GM23338 (cell line): ENCODE measurements at regions not wholly inside any gene's neighbourhood (a gene's known extent, or its start where the extent isn't known, plus 50 kb on each side); places are given as distances from the start of the nearest gene placed in this dataset.

ENCODE experiments used
- ATAC-seq: fragments of 200-7000 bp; cut with Tn5 transposase; 3 replicates; pipeline ENCODE4 v1.9.1; 2020
- DNase-seq: peaks from one replicate; pipeline ENCODE4 v3.0.0-alpha.2; 2015; ENCODE audit warnings: low spot score
- H2AFZ ChIP-seq: fragments of 200-600 bp; sonication (generic); 2 replicates; pipeline ENCODE4 v1.8.0; 2016; ENCODE audit warnings: antibody characterized with exemption, mild to moderate bottlenecking, moderate library complexity
- H3F3A ChIP-seq: fragments of 200-600 bp; sonication (generic); replicated peaks from 2 replicates; pipeline ENCODE4 v1.8.0; 2017; ENCODE audit warnings: antibody characterized with exemption, mixed run types, low read depth
- H3K27ac ChIP-seq: fragments of 200-600 bp; sonication (generic); 2 replicates; pipeline ENCODE4 v1.6.1; 2016; ENCODE audit warnings: low read depth
- H3K27me3 ChIP-seq: fragments of 200-600 bp; sonication (generic); 2 replicates; pipeline ENCODE4 v1.8.0; 2016; ENCODE audit warnings: mild to moderate bottlenecking, mixed run types, moderate library complexity; ENCODE audit not compliant: insufficient read depth
- H3K36me3 ChIP-seq: fragments of 200-600 bp; sonication (generic); 2 replicates; pipeline ENCODE4 v1.8.0; 2016; ENCODE audit warnings: mild to moderate bottlenecking; ENCODE audit not compliant: insufficient read depth
- H3K4me1 ChIP-seq: fragments of 200-600 bp; sonication (generic); 2 replicates; pipeline ENCODE4 v1.8.0; 2016; ENCODE audit warnings: mild to moderate bottlenecking, moderate library complexity; ENCODE audit not compliant: insufficient read depth
- H3K4me2 ChIP-seq: fragments of 200-600 bp; sonication (generic); 2 replicates; pipeline ENCODE4 v1.7.1; 2017; ENCODE audit warnings: mixed run types
- H3K4me3 ChIP-seq: fragments of 200-600 bp; sonication (generic); 2 replicates; pipeline ENCODE4 v1.6.1; 2016; ENCODE audit warnings: mixed run types
- H3K79me2 ChIP-seq: fragments of 200-600 bp; sonication (generic); replicated peaks from 2 replicates; pipeline ENCODE4 v1.8.0; 2017; ENCODE audit warnings: mild to moderate bottlenecking; ENCODE audit not compliant: insufficient read depth
- H3K9me2 ChIP-seq: fragments of 200-600 bp; sonication (generic); 2 replicates; pipeline ENCODE4 v1.8.0; 2017; ENCODE audit not compliant: insufficient read depth
- H4K20me1 ChIP-seq: fragments of 200-600 bp; sonication (generic); replicated peaks from 2 replicates; pipeline ENCODE4 v1.8.0; 2017; ENCODE audit warnings: mild to moderate bottlenecking; ENCODE audit not compliant: insufficient read depth
- H3K27ac Mint-ChIP-seq: 2 replicates; pipeline ENCODE4 v1.8.0; 2020; ENCODE audit warnings: inconsistent platforms, mild to moderate bottlenecking, moderate library complexity, mixed read lengths
- H3K27me3 Mint-ChIP-seq: 3 replicates; pipeline ENCODE4 v1.8.0; 2022; ENCODE audit warnings: low read depth, mild to moderate bottlenecking, moderate library complexity, mixed read lengths, inconsistent platforms; ENCODE audit not compliant: insufficient read depth, poor library complexity
- H3K36me3 Mint-ChIP-seq: 3 replicates; pipeline ENCODE4 v1.8.0; 2021; ENCODE audit warnings: low read depth, mild to moderate bottlenecking, inconsistent platforms, moderate library complexity, mixed read lengths
- H3K4me1 Mint-ChIP-seq: 3 replicates; pipeline ENCODE4 v1.8.0; 2020; ENCODE audit warnings: mild to moderate bottlenecking, inconsistent platforms, mixed read lengths
- H3K4me3 Mint-ChIP-seq: 3 replicates; pipeline ENCODE4 v1.8.0; 2021; ENCODE audit warnings: moderate library complexity, mild to moderate bottlenecking, inconsistent platforms, mixed read lengths
- H3K9me3 Mint-ChIP-seq: 3 replicates; pipeline ENCODE4 v1.8.0; 2020; ENCODE audit warnings: moderate library complexity, mild to moderate bottlenecking, inconsistent platforms, mixed read lengths
- CREB1 ChIP-seq: fragments of 250-450 bp; sonication (Bioruptor Pico); IDR thresholded peaks from 2 replicates; pipeline ENCODE4 v1.5.0; 2020; ENCODE audit warnings: low read depth, mild to moderate bottlenecking, moderate library complexity
- EZH2 ChIP-seq: fragments of 200-600 bp; sonication (generic); IDR thresholded peaks from one replicate; pipeline ENCODE4 v1.8.0; 2017; ENCODE audit warnings: antibody characterized with exemption, mild to moderate bottlenecking, low read depth; ENCODE audit not compliant: unreplicated experiment
- EZH2phosphoT487 ChIP-seq: fragments of 200-600 bp; sonication (generic); IDR thresholded peaks from one replicate; pipeline ENCODE4 v1.8.1; 2018; ENCODE audit warnings: antibody characterized with exemption; ENCODE audit not compliant: unreplicated experiment
- JUNB ChIP-seq: IDR thresholded peaks from one replicate; pipeline ENCODE4 v1.6.1; 2016; ENCODE audit warnings: antibody characterized with exemption; ENCODE audit not compliant: unreplicated experiment
- NANOG ChIP-seq: IDR thresholded peaks from 2 replicates; pipeline ENCODE4 v1.6.1; 2016; ENCODE audit warnings: antibody characterized with exemption, borderline replicate concordance
- ZNF331 ChIP-seq: fragments of 250-450 bp; sonication (Bioruptor Pico); IDR thresholded peaks from 2 replicates; pipeline ENCODE4 v1.5.0; 2020; ENCODE audit warnings: low read depth, mild to moderate bottlenecking, moderate library complexity
- TF ChIP-seq, protein P1 (sequence below): fragments of 250-450 bp; sonication (Bioruptor Pico); IDR thresholded peaks from 2 replicates; pipeline ENCODE4 v1.5.0; 2020; ENCODE audit warnings: mild to moderate bottlenecking, moderate library complexity
- TF ChIP-seq, protein P2 (sequence below): IDR thresholded peaks from 2 replicates; pipeline ENCODE4 v1.6.1; 2016; ENCODE audit warnings: antibody characterized with exemption
- TF ChIP-seq, protein P3 (sequence below): IDR thresholded peaks from one replicate; pipeline ENCODE4 v1.6.1; 2018; ENCODE audit warnings: antibody characterized with exemption; ENCODE audit not compliant: unreplicated experiment

DNA sequence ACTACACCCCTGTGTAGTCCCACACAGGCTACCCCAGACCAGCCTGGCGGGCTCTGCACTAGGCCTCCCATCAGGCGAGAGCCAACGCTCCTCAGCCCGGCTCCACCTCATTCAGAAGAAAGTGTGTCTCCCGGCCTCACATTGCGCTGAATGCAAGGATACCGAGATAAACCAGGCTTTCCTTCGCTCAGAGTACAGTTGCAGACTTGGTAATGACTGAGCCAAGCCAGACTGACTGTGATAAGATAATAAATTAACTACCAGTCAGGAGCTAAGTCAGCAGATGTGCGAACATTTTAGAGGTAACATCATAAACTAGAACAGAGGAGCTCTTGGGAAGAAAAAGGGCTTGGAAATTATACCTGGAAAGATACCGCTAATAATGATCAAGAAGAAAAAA, 397.6 kb downstream of the TRIML1 start:
- H3K4me2 ChIP-seq, result no peak overlapping the region
- no peak for TF ChIP-seq ZNF331 (CRISPR knock-in tag)
- TF ChIP-seq, protein P1, sequence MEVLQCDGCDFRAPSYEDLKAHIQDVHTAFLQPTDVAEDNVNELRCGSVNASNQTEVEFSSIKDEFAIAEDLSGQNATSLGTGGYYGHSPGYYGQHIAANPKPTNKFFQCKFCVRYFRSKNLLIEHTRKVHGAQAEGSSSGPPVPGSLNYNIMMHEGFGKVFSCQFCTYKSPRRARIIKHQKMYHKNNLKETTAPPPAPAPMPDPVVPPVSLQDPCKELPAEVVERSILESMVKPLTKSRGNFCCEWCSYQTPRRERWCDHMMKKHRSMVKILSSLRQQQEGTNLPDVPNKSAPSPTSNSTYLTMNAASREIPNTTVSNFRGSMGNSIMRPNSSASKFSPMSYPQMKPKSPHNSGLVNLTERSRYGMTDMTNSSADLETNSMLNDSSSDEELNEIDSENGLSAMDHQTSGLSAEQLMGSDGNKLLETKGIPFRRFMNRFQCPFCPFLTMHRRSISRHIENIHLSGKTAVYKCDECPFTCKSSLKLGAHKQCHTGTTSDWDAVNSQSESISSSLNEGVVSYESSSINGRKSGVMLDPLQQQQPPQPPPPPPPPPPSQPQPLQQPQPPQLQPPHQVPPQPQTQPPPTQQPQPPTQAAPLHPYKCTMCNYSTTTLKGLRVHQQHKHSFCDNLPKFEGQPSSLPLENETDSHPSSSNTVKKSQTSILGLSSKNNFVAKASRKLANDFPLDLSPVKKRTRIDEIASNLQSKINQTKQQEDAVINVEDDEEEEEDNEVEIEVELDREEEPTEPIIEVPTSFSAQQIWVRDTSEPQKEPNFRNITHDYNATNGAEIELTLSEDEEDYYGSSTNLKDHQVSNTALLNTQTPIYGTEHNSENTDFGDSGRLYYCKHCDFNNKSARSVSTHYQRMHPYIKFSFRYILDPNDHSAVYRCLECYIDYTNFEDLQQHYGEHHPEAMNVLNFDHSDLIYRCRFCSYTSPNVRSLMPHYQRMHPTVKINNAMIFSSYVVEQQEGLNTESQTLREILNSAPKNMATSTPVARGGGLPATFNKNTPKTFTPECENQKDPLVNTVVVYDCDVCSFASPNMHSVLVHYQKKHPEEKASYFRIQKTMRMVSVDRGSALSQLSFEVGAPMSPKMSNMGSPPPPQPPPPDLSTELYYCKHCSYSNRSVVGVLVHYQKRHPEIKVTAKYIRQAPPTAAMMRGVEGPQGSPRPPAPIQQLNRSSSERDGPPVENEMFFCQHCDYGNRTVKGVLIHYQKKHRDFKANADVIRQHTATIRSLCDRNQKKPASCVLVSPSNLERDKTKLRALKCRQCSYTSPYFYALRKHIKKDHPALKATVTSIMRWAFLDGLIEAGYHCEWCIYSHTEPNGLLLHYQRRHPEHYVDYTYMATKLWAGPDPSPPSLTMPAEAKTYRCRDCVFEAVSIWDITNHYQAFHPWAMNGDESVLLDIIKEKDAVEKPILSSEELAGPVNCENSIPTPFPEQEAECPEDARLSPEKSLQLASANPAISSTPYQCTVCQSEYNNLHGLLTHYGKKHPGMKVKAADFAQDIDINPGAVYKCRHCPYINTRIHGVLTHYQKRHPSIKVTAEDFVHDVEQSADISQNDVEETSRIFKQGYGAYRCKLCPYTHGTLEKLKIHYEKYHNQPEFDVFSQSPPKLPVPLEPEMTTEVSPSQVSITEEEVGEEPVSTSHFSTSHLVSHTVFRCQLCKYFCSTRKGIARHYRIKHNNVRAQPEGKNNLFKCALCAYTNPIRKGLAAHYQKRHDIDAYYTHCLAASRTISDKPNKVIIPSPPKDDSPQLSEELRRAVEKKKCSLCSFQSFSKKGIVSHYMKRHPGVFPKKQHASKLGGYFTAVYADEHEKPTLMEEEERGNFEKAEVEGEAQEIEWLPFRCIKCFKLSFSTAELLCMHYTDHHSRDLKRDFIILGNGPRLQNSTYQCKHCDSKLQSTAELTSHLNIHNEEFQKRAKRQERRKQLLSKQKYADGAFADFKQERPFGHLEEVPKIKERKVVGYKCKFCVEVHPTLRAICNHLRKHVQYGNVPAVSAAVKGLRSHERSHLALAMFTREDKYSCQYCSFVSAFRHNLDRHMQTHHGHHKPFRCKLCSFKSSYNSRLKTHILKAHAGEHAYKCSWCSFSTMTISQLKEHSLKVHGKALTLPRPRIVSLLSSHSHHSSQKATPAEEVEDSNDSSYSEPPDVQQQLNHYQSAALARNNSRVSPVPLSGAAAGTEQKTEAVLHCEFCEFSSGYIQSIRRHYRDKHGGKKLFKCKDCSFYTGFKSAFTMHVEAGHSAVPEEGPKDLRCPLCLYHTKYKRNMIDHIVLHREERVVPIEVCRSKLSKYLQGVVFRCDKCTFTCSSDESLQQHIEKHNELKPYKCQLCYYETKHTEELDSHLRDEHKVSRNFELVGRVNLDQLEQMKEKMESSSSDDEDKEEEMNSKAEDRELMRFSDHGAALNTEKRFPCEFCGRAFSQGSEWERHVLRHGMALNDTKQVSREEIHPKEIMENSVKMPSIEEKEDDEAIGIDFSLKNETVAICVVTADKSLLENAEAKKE, result no peak
- peaks cover 3% of the 10 kb centered on the region for H3K27me3 Mint-ChIP-seq
- peaks cover 3% of the 10 kb centered on the region; the same call in 1 of the 2 replicates for H3K36me3 ChIP-seq
- H3K27ac ChIP-seq, result no peak overlapping the region
- H3K79me2 ChIP-seq, result no peaks in the 10 kb centered on the region
- no peak overlapping the region for H3K4me3 ChIP-seq
- H3F3A ChIP-seq, result no peaks in the 10 kb centered on the region
- no peaks in the 10 kb centered on the region for H3K4me1 ChIP-seq
- H3K27me3 ChIP-seq, result no peaks in the 10 kb centered on the region
- ATAC-seq (no peak), DNase-seq (no peak)
- H3K27ac Mint-ChIP-seq, result no peak overlapping the region
- no peaks in the 10 kb centered on the region for H3K9me2 ChIP-seq
- H4K20me1 ChIP-seq, result no peaks in the 10 kb centered on the region
- no peak overlapping the region; the same call in 1 of the 2 replicates for H2AFZ ChIP-seq
- peaks cover 11% of the 10 kb centered on the region; the same call in 1 of the 3 replicates for H3K36me3 Mint-ChIP-seq
- peaks cover 17% of the 10 kb centered on the region for H3K9me3 Mint-ChIP-seq
- no peaks in the 10 kb centered on the region for H3K4me1 Mint-ChIP-seq
- H3K4me3 Mint-ChIP-seq, result no peak overlapping the region

DNA sequence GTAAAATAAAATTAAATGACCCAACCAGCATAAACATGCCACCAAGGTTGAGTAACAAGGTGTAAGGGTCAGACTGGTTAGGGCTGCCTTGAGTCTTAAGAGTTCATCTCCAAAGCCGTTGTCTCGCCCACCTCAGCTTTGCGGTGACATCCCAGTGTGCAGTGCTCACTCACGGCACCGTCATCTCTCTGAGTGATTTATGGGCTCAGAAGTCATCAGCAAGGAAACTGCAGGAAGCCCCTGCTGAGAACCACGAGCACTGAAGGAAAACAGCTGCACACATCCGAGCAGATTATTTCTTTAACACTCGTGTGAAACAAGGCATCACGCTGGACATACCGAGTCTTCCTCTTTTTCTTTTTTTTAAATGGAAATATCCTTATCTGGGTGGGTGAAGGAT, 411.1 kb downstream of the TRIML1 start:
- DNase-seq (no peak), ATAC-seq (no peak)
- no peak overlapping the region for H3K27ac ChIP-seq
- no peaks in the 10 kb centered on the region for H4K20me1 ChIP-seq
- Mint-ChIP-seq H3K36me3 (no peaks in the 10 kb centered on the region), H3K4me1 (no peaks in the 10 kb centered on the region), H3K27ac (no peak overlapping the region; the same call in 1 of the 2 replicates), H3K9me3 (no peaks in the 10 kb centered on the region), H3K4me3 (no peak overlapping the region), H3K27me3 (peaks cover 2% of the 10 kb centered on the region)
- no peak overlapping the region for H3K4me2 ChIP-seq
- no peak overlapping the region for H2AFZ ChIP-seq
- no peaks in the 10 kb centered on the region for H3K79me2 ChIP-seq
- H3K27me3 ChIP-seq, result no peaks in the 10 kb centered on the region
- H3K9me2 ChIP-seq, result no peaks in the 10 kb centered on the region
- H3F3A ChIP-seq, result no peaks in the 10 kb centered on the region
- H3K36me3 ChIP-seq, result no peaks in the 10 kb centered on the region
- H3K4me1 ChIP-seq, result no peaks in the 10 kb centered on the region
- H3K4me3 ChIP-seq, result no peak overlapping the region
- TF ChIP-seq EZH2phosphoT487 (no peak), JUNB (no peak), EZH2 (no peak), ZNF331 (CRISPR knock-in tag) (no peak), NANOG (no peak), CREB1 (CRISPR knock-in tag) (no peak)
- TF ChIP-seq, protein P2, sequence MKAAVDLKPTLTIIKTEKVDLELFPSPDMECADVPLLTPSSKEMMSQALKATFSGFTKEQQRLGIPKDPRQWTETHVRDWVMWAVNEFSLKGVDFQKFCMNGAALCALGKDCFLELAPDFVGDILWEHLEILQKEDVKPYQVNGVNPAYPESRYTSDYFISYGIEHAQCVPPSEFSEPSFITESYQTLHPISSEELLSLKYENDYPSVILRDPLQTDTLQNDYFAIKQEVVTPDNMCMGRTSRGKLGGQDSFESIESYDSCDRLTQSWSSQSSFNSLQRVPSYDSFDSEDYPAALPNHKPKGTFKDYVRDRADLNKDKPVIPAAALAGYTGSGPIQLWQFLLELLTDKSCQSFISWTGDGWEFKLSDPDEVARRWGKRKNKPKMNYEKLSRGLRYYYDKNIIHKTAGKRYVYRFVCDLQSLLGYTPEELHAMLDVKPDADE, result no peak
- TF ChIP-seq, protein P3, sequence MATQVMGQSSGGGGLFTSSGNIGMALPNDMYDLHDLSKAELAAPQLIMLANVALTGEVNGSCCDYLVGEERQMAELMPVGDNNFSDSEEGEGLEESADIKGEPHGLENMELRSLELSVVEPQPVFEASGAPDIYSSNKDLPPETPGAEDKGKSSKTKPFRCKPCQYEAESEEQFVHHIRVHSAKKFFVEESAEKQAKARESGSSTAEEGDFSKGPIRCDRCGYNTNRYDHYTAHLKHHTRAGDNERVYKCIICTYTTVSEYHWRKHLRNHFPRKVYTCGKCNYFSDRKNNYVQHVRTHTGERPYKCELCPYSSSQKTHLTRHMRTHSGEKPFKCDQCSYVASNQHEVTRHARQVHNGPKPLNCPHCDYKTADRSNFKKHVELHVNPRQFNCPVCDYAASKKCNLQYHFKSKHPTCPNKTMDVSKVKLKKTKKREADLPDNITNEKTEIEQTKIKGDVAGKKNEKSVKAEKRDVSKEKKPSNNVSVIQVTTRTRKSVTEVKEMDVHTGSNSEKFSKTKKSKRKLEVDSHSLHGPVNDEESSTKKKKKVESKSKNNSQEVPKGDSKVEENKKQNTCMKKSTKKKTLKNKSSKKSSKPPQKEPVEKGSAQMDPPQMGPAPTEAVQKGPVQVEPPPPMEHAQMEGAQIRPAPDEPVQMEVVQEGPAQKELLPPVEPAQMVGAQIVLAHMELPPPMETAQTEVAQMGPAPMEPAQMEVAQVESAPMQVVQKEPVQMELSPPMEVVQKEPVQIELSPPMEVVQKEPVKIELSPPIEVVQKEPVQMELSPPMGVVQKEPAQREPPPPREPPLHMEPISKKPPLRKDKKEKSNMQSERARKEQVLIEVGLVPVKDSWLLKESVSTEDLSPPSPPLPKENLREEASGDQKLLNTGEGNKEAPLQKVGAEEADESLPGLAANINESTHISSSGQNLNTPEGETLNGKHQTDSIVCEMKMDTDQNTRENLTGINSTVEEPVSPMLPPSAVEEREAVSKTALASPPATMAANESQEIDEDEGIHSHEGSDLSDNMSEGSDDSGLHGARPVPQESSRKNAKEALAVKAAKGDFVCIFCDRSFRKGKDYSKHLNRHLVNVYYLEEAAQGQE, result no peak
